ENCODE measurements at regions not wholly inside any gene's neighbourhood (a gene's known extent, or its start where the extent isn't known, plus 50 kb on each side); places are given as distances from the start of the nearest gene placed in this dataset.

GRCh38 chr1:244273262-244273844 lies 178.4 kb downstream of the ADSS2 start:
- Histone ChIP-seq H3K27me3 (ENCODE audit: control insufficient read depth, insufficient read depth, low read length) (no peaks in the 10 kb centered on the region), H3K36me3 (ENCODE audit: control insufficient read depth in 2 of 3, insufficient read depth in 3 of 3, low read length in 3 of 3) (no peaks in the 10 kb centered on the region), H3K4me1 (ENCODE audit: control insufficient read depth in 2 of 3, insufficient read depth in 2 of 3, low read depth in 1 of 3, low read length in 3 of 3) (peaks cover 0 to 4% (median 0%) of the 10 kb centered on the region in 3 donors), H3K27ac (ENCODE audit: low read depth in 2 of 2, low read length in 2 of 2) (no peak overlapping the region), H3K4me3 (ENCODE audit: low read length in 3 of 3) (no peak overlapping the region), H3K9ac (ENCODE audit: low read length in 3 of 3) (no peak overlapping the region), H3K9me3 (ENCODE audit: control insufficient read depth in 2 of 3, insufficient read depth in 1 of 3, low read length in 3 of 3) (no peaks in the 10 kb centered on the region)
- TF ChIP-seq CTCF (IDR thresholded peaks at IDR 0.05; ENCODE audit: borderline replicate concordance, extremely low read depth, insufficient read depth) = no peak
- DNase-seq = no peak
- no peak for FAIRE-seq
- intact Hi-C loops (cut with DNase I) = loop anchor here (10.0 kb wide), 1 partner anchor 919 kb away; no protein-coding TSS in a partner anchor

- no peak overlapping the region for H3K4me3 ChIP-seq (ENCODE audit: low read length in 3 of 3)
- no peak for FAIRE-seq
- H3K9me3 ChIP-seq (ENCODE audit: control insufficient read depth in 2 of 3, insufficient read depth in 1 of 3, low read length in 3 of 3) = no peaks in the 10 kb centered on the region
- H3K9ac ChIP-seq (ENCODE audit: low read length in 3 of 3) = no peak overlapping the region
- TF ChIP-seq CTCF (IDR thresholded peaks at IDR 0.05; ENCODE audit: borderline replicate concordance, extremely low read depth, insufficient read depth) = no peak
- H3K27me3 ChIP-seq (ENCODE audit: control insufficient read depth, insufficient read depth, low read length) = no peaks in the 10 kb centered on the region
- H3K27ac ChIP-seq (ENCODE audit: low read depth in 2 of 2, low read length in 2 of 2) = no peak overlapping the region
- intact Hi-C loops (cut with DNase I) = loop anchor here (10.0 kb wide), 1 partner anchor 919 kb away; no protein-coding TSS in a partner anchor
- H3K36me3 ChIP-seq (ENCODE audit: control insufficient read depth in 2 of 3, insufficient read depth in 3 of 3, low read length in 3 of 3) = no peaks in the 10 kb centered on the region
- no peak for DNase-seq
- H3K4me1 ChIP-seq (ENCODE audit: control insufficient read depth in 2 of 3, insufficient read depth in 2 of 3, low read depth in 1 of 3, low read length in 3 of 3) = peaks cover 0 to 4% (median 0%) of the 10 kb centered on the region in 3 donors
Measured at GRCh38 chr1:244273845-244274619, 177.7 kb downstream of the ADSS2 start.

- intact Hi-C loops (cut with DNase I) = loop anchor here (10.0 kb wide), 1 partner anchor 922 kb away; no protein-coding TSS in a partner anchor
- H3K27me3 ChIP-seq (ENCODE audit: control insufficient read depth, insufficient read depth, low read length) = no peaks in the 10 kb centered on the region
- no peak for TF ChIP-seq CTCF (IDR thresholded peaks at IDR 0.05; ENCODE audit: borderline replicate concordance, extremely low read depth, insufficient read depth)
- DNase-seq = no peak
- H3K36me3 ChIP-seq (ENCODE audit: control insufficient read depth in 2 of 3, insufficient read depth in 3 of 3, low read length in 3 of 3) = no peaks in the 10 kb centered on the region
- FAIRE-seq = no peak
- H3K27ac ChIP-seq (ENCODE audit: low read depth in 2 of 2, low read length in 2 of 2) = no peak overlapping the region
- peaks cover 0 to 4% (median 0%) of the 10 kb centered on the region in 3 donors for H3K4me1 ChIP-seq (ENCODE audit: control insufficient read depth in 2 of 3, insufficient read depth in 2 of 3, low read depth in 1 of 3, low read length in 3 of 3)
- H3K9ac ChIP-seq (ENCODE audit: low read length in 3 of 3) = no peak overlapping the region
- H3K9me3 ChIP-seq (ENCODE audit: control insufficient read depth in 2 of 3, insufficient read depth in 1 of 3, low read length in 3 of 3) = no peaks in the 10 kb centered on the region
- H3K4me3 ChIP-seq (ENCODE audit: low read length in 3 of 3) = no peak overlapping the region
Measured at GRCh38 chr1:244276646-244277045, 175.1 kb downstream of the ADSS2 start.

Data from kidney (tissue), 13 donors.